Activated B cell treated with CpG ODN at 0.5 μM for 24 hours (primary cell): ENCODE measurements at regions not wholly inside any gene's neighbourhood (a gene's known extent, or its start where the extent isn't known, plus 50 kb on each side); places are given as distances from the start of the nearest gene placed in this dataset.

Experiments used
- ATAC-seq: fragments of 200-7000 bp; cut with Tn5 transposase; one replicate; pipeline ENCODE4 v1.10.0; 2021; ENCODE audit warnings: low read depth, mild to moderate bottlenecking, moderate library complexity
- CTCF ChIA-PET: fragments of 350-600 bp; sonication (Branson Sonifier 250); formaldehyde crosslinking; loops from one replicate; lab custom pipeline; 2021; ENCODE audit warnings: antibody characterized with exemption; lab: Charles Lee
- POLR2A ChIA-PET: fragments of 350-600 bp; sonication (Branson Sonifier 250); formaldehyde crosslinking; loops from one replicate; lab custom pipeline; 2021; ENCODE audit warnings: antibody characterized with exemption; lab: Charles Lee
- DNase-seq: peaks from one replicate; pipeline ENCODE4 v3.0.0; 2022
- H3K27ac Mint-ChIP-seq: one replicate; pipeline ENCODE4 v1.8.0; 2020; ENCODE audit warnings: mixed read lengths
- H3K27me3 Mint-ChIP-seq: one replicate; pipeline ENCODE4 v1.8.0; 2021; ENCODE audit warnings: mixed read lengths
- H3K36me3 Mint-ChIP-seq: one replicate; pipeline ENCODE4 v1.8.0; 2021; ENCODE audit warnings: low read depth, mixed read lengths
- H3K4me1 Mint-ChIP-seq: one replicate; pipeline ENCODE4 v1.8.0; 2021; ENCODE audit warnings: mixed read lengths
- H3K4me3 Mint-ChIP-seq: one replicate; pipeline ENCODE4 v1.8.0; 2020; ENCODE audit warnings: mild to moderate bottlenecking, mixed read lengths
- H3K9me3 Mint-ChIP-seq: one replicate; pipeline ENCODE4 v1.8.0; 2020; ENCODE audit warnings: mixed read lengths
- intact Hi-C: fragments of 100-400 bp; cut with micrococcal nuclease; formaldehyde crosslinking; loops from one replicate; pipeline ENCODE4 v1.15.1; 2024
- TF ChIP-seq, protein P1 (sequence below): fragments of 200-600 bp; IDR thresholded peaks from one replicate; pipeline ENCODE4 v1.8.0; 2022; ENCODE audit warnings: antibody characterized with exemption, mild to moderate bottlenecking

DNA sequence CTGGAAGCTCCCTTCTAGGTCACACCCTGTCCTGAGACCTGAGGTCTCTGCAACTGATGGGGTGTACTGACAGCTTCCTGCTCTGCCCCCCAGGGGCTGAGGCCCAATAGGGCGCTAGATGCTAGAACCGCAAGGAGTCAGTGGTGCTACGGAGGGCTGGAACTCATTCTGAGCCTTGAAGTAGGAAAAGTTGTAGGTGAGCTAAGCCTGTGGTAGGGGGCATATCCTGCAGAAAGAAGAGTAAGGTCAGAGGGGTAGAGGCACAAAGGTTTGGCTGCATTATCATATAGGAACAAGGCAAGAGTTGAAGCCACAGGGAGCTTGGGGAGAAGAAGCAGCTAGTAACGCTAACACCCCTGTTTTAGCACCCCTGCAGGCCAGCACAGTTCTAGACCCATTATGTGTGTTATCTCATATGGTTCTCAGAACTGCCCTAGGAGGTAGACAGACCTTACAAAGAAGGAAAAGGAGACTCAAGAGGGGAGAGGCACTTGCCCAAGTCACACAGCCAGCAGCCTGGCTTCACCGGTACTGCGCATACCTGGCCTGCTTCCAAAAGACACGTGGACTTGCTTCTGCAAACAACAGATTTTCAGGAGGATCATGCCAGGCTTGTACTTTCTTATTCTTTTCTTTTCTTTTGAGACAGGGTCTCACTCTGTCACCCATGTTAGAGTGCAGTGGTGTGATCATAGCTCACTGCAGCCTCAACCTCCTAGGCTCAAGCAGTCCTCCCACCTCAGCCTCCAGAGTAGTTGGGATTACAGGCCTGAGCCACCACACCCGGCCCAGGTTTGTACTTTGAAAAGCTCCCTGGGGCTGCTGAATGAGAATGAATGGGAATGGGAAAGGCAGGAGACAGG is 156.1 kb downstream of the MRPL14 start:
- ChIA-PET CTCF (no interaction called here), POLR2A (no interaction called here)
- ATAC-seq (no peak), DNase-seq (no peak)
- intact Hi-C loops = no loop called here
- H3K36me3 Mint-ChIP-seq = no peaks in the 10 kb centered on the region
- TF ChIP-seq, protein P1, sequence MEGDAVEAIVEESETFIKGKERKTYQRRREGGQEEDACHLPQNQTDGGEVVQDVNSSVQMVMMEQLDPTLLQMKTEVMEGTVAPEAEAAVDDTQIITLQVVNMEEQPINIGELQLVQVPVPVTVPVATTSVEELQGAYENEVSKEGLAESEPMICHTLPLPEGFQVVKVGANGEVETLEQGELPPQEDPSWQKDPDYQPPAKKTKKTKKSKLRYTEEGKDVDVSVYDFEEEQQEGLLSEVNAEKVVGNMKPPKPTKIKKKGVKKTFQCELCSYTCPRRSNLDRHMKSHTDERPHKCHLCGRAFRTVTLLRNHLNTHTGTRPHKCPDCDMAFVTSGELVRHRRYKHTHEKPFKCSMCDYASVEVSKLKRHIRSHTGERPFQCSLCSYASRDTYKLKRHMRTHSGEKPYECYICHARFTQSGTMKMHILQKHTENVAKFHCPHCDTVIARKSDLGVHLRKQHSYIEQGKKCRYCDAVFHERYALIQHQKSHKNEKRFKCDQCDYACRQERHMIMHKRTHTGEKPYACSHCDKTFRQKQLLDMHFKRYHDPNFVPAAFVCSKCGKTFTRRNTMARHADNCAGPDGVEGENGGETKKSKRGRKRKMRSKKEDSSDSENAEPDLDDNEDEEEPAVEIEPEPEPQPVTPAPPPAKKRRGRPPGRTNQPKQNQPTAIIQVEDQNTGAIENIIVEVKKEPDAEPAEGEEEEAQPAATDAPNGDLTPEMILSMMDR = no peak
- H3K9me3 Mint-ChIP-seq = peaks cover 6% of the 10 kb centered on the region
- H3K27me3 Mint-ChIP-seq = peaks cover 12% of the 10 kb centered on the region
- no peak overlapping the region for H3K4me3 Mint-ChIP-seq
- H3K27ac Mint-ChIP-seq = no peak overlapping the region
- no peaks in the 10 kb centered on the region for H3K4me1 Mint-ChIP-seq

GRCh38 chr6:43970068-43970912 is 157.0 kb downstream of the MRPL14 start:
- Mint-ChIP-seq H3K36me3 (no peaks in the 10 kb centered on the region), H3K27ac (no peak overlapping the region), H3K9me3 (no peaks in the 10 kb centered on the region), H3K4me1 (no peaks in the 10 kb centered on the region), H3K27me3 (peaks cover 16% of the 10 kb centered on the region), H3K4me3 (no peak overlapping the region)
- DNase-seq = no peak
- TF ChIP-seq, protein P1 = no peak
- intact Hi-C loops = no loop called here
- POLR2A ChIA-PET = no interaction called here
- ATAC-seq = no peak
- CTCF ChIA-PET = no interaction called here

GRCh38 chr6:43969158-43969981 is 157.9 kb downstream of the MRPL14 start:
- ChIA-PET CTCF (no interaction called here), POLR2A (no interaction called here)
- intact Hi-C loops = no loop called here

DNA sequence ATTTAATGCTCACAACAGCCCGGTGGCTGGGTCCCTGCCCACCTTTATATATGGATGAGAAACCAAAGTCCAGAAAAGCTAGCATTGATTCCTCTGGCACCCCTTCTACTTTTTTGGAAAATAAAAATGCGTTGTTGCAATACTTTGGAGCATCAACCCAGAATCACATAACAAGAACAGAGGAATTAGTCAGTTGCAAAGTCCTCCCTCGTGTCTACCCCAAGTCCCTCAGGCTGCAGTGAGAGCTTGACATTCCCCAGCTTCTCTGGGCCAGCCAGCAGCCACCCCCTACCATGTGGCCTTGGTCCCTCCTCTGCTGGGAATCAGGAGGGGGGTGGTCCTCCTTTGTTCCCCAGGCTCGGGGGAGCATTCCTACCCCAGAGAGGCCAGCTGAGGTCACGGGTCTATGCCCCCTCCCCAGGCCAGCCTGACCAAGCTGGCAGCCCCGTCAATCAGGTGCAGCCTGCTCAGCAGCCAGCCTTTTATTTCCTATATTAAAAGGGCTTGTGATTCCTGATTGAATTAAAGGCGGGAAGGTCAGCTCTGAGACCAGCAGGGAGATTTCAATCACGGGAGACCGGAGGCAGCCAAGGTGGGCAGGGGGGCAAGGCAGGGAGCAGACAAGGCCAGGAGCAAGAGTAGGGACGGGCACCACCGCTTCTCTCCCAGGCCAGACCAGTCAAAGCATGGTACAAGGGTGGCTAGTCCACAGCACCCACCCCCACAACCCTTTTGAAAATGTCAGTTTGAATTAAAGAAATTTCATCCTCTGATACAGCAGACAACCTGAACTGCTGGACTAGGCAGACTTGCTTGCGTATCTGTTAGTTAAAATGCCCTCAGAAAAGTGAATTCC is 158.9 kb downstream of the MRPL14 start:
- ChIA-PET POLR2A (no interaction called here), CTCF (no interaction called here)
- H3K4me1 Mint-ChIP-seq = no peaks in the 10 kb centered on the region
- intact Hi-C loops = no loop called here
- no peak overlapping the region for H3K27ac Mint-ChIP-seq
- H3K36me3 Mint-ChIP-seq = no peaks in the 10 kb centered on the region
- ATAC-seq = no peak
- DNase-seq = no peak
- H3K4me3 Mint-ChIP-seq = no peak overlapping the region
- TF ChIP-seq, protein P1 = no peak
- H3K27me3 Mint-ChIP-seq = peaks cover 16% of the 10 kb centered on the region
- no peaks in the 10 kb centered on the region for H3K9me3 Mint-ChIP-seq

More at GRCh38 chr6:43969158-43969981, 157.9 kb downstream of the MRPL14 start:
- TF ChIP-seq, protein P1 = no peak
- Mint-ChIP-seq H3K4me3 (no peak overlapping the region), H3K27ac (no peak overlapping the region), H3K4me1 (no peaks in the 10 kb centered on the region), H3K9me3 (no peaks in the 10 kb centered on the region), H3K36me3 (no peaks in the 10 kb centered on the region), H3K27me3 (peaks cover 16% of the 10 kb centered on the region)
- DNase-seq = no peak
- ATAC-seq = no peak
